ENCODE measurements at regions not wholly inside any gene's neighbourhood (a gene's known extent, or its start where the extent isn't known, plus 50 kb on each side); places are given as distances from the start of the nearest gene placed in this dataset.

GRCh38 chr20:34181484-34181883 lies 59.7 kb upstream of the ASIP start:
- H3K4me2 ChIP-seq, result no peak overlapping the region
- no peaks in the 10 kb centered on the region for H3K4me1 ChIP-seq
- no peak overlapping the region for H3K4me3 ChIP-seq
- no peak overlapping the region for H3K27ac ChIP-seq
- H3K27me3 ChIP-seq, result no peaks in the 10 kb centered on the region
- no peak overlapping the region for H3K9ac ChIP-seq
- H3K36me3 ChIP-seq, result no peaks in the 10 kb centered on the region
- no peaks in the 10 kb centered on the region for H3K9me3 ChIP-seq
- no peak for TF ChIP-seq Cebpa-rat (IDR thresholded peaks at IDR 0.05)
- H4K20me1 ChIP-seq, result no peaks in the 10 kb centered on the region

DNA sequence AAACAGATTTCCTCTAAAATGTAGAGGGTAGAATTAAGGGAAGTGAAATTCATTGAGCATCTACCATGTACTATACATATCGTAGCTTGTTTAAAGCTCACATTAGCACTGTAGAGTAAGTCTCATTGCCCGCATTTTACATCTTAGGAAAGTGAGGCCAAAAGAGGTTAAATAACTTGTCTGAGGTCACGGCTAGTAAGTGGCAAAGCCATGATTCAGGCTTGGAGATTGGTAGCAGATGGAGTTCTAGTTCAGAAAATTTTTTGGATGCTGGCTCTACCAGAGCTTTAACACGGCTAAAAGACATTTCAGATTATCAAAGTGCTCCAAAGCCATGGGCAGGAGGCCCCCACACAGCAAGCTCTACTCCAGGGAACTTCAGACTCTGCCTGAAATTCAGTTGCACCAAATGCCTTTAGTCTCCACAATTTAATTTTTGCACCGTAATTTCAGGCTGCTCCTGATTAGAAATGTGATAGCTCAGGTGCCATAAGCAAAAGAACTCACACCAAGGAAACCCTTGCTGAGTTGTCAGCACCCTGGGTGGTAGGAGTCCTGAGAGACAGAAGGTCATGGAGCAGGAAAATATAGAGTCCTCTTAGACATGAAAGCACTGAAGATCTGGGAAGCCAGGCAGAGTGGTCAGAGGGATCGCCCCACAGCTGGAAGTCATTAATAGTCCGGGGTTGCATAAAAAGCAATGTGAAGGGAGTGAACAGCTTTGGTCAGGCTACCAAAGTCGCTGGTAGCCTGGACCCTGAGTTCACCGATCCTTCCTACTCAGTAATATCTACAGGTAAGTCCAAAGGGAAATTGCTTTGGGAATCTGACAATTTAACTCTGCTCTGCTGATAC lies 55.2 kb upstream of the ASIP start:
- H3K9me3 ChIP-seq, result no peaks in the 10 kb centered on the region
- H3K27ac ChIP-seq, result no peak overlapping the region
- no peaks in the 10 kb centered on the region for H3K27me3 ChIP-seq
- H3K4me1 ChIP-seq, result peaks cover 3% of the 10 kb centered on the region; the same call in 1 of the 2 replicates
- no peak for TF ChIP-seq Cebpa-rat (IDR thresholded peaks at IDR 0.05)
- no peaks in the 10 kb centered on the region for H3K36me3 ChIP-seq
- no peak overlapping the region for H3K4me2 ChIP-seq
- H3K9ac ChIP-seq, result no peak overlapping the region
- no peaks in the 10 kb centered on the region for H4K20me1 ChIP-seq
- no peak overlapping the region for H3K4me3 ChIP-seq

DNA sequence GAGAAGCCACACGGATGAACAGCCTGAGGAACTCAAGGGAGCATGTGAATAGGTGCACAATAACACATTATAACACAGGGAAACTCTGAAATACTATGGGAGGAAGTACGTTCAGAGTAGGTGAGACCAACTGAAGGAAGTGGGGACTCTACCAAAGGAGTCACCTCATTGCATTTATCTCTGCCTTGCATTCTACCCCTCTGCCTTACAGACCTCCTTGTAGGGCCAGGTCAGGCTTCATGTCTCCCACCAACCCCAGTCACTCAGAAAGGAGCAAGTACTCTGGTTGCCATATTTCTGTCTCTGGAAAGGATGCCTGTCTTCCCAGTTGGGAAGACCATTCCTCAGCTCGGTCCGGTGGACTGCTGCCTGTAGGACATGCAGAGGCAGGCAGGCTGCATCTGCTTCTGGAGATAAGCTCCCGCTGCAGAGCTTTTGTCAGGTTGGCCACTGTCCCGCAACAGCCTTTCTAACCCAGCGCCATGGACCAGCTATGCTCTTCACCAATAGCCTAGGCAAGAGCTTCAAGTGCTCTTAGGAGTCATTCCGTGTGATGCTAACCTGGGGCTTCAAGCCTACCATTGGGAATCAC lies 51.6 kb upstream of the ASIP start:
- no peak overlapping the region for H3K27ac ChIP-seq
- no peaks in the 10 kb centered on the region for H4K20me1 ChIP-seq
- H3K36me3 ChIP-seq, result no peaks in the 10 kb centered on the region
- no peak overlapping the region for H3K4me2 ChIP-seq
- no peaks in the 10 kb centered on the region for H3K9me3 ChIP-seq
- H3K4me3 ChIP-seq, result no peak overlapping the region
- H3K27me3 ChIP-seq, result no peaks in the 10 kb centered on the region
- TF ChIP-seq Cebpa-rat (IDR thresholded peaks at IDR 0.05), result no peak
- peaks cover 32% of the 10 kb centered on the region for H3K4me1 ChIP-seq
- no peak overlapping the region for H3K9ac ChIP-seq

GRCh38 chr20:34190262-34190661 lies 51.0 kb upstream of the ASIP start:
- Histone ChIP-seq H3K4me3 (no peak overlapping the region), H3K4me1 (peaks cover 38% of the 10 kb centered on the region), H3K27me3 (no peaks in the 10 kb centered on the region), H4K20me1 (no peaks in the 10 kb centered on the region), H3K27ac (no peak overlapping the region), H3K9ac (no peak overlapping the region), H3K4me2 (no peak overlapping the region), H3K36me3 (no peaks in the 10 kb centered on the region), H3K9me3 (no peaks in the 10 kb centered on the region)
- TF ChIP-seq Cebpa-rat (IDR thresholded peaks at IDR 0.05), result no peak

DNA sequence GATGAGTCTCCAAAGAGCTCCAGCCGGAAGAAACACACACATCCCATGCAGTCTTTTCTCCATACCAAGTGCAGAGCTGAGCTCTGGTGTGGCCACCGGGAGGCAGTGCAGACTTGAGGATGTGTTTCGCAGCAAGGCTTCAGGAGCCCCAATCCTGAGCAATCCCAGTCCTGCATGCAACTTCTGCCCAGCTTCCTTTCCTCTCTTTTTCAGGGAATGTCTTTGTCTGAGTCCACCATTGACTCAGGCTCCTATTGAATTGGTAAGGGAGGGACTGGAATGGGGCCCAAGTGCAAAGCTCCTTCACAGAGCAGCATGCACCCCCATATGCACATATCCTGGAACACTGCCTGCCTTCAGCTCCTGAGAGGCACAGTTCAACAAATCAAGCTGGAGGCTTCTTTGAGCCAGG lies 50.5 kb upstream of the ASIP start:
- Histone ChIP-seq H3K27ac (no peak overlapping the region), H3K36me3 (no peaks in the 10 kb centered on the region), H3K4me2 (no peak overlapping the region), H3K4me3 (no peak overlapping the region), H3K27me3 (no peaks in the 10 kb centered on the region), H3K9me3 (no peaks in the 10 kb centered on the region), H3K4me1 (peaks cover 40% of the 10 kb centered on the region), H4K20me1 (no peaks in the 10 kb centered on the region), H3K9ac (no peak overlapping the region)
- TF ChIP-seq Cebpa-rat (IDR thresholded peaks at IDR 0.05), result no peak
